OCI-LY3 (cell line): ENCODE measurements at regions not wholly inside any gene's neighbourhood (a gene's known extent, or its start where the extent isn't known, plus 50 kb on each side); places are given as distances from the start of the nearest gene placed in this dataset.
A peak's percentile ranks its signal among the peaks of the same experiment; 100 is the strongest.

Experiments used
- H2AFZ ChIP-seq: fragments of 200-600, 300-600 bp; shearing (Covaris generic); 2 replicates; pipeline ENCODE4 v1.6.0; 2014; ENCODE audit warnings: antibody characterized with exemption, low read depth, low read length
- H3K27ac ChIP-seq: fragments of 200-600, 300-600 bp; sonication (generic); 2 replicates; pipeline ENCODE4 v1.5.1; 2014; ENCODE audit warnings: mild to moderate bottlenecking, low read length, moderate library complexity, mixed read lengths
- H3K27me3 ChIP-seq: fragments of 200-600, 300-600 bp; sonication (generic); 2 replicates; pipeline ENCODE4 v1.6.1; 2014; ENCODE audit warnings: low read depth, low read length, mixed read lengths
- H3K36me3 ChIP-seq: fragments of 200-600, 300-600 bp; sonication (generic); replicated peaks from 2 replicates; pipeline ENCODE3; 2014; ENCODE audit warnings: low read depth, low read length, mixed read lengths
- H3K4me1 ChIP-seq: fragments of 300-600, 200-600 bp; sonication (generic); 2 replicates; pipeline ENCODE4 v1.6.1; 2014; ENCODE audit warnings: low read length, mixed read lengths
- H3K4me2 ChIP-seq: fragments of 200-600, 300-600 bp; sonication (generic); 2 replicates; pipeline ENCODE4 v1.6.1; 2014; ENCODE audit warnings: low read length, mixed read lengths
- H3K4me3 ChIP-seq: fragments of 300-600, 200-600 bp; sonication (generic); 2 replicates; pipeline ENCODE4 v1.5.1; 2014; ENCODE audit warnings: antibody characterized with exemption, mild to moderate bottlenecking, low read length, moderate library complexity
- H3K79me2 ChIP-seq: fragments of 300-600, 200-600 bp; shearing (Covaris generic); 2 replicates; pipeline ENCODE4 v1.6.1; 2014; ENCODE audit warnings: mild to moderate bottlenecking, low read length, mixed read lengths
- H3K9ac ChIP-seq: fragments of 300-600, 200-600 bp; shearing (Covaris generic); 2 replicates; pipeline ENCODE4 v1.6.0; 2014; ENCODE audit warnings: mild to moderate bottlenecking, low read length, moderate library complexity
- H3K9me3 ChIP-seq: fragments of 200-600, 300-600 bp; shearing (Covaris generic); 2 replicates; pipeline ENCODE4 v1.6.1; 2014; ENCODE audit warnings: low read length, mixed read lengths; ENCODE audit not compliant: insufficient read depth
- H4K20me1 ChIP-seq: fragments of 200-600, 300-600 bp; sonication (generic); 2 replicates; pipeline ENCODE4 v1.6.1; 2016; ENCODE audit warnings: low read length, mixed read lengths; ENCODE audit not compliant: insufficient read depth
- EZH2phosphoT487 ChIP-seq: fragments of 200-600 bp; shearing (Covaris generic); IDR thresholded peaks from 2 replicates; pipeline ENCODE4 v1.6.1; 2018; ENCODE audit warnings: antibody characterized with exemption, mixed run types, low read depth
- TF ChIP-seq, protein P1 (sequence below): fragments of 200-600, 300-600 bp; sonication (generic); IDR thresholded peaks from 2 replicates; pipeline ENCODE4 v1.5.1; 2014; ENCODE audit warnings: antibody characterized with exemption, low read length, low read depth

DNA sequence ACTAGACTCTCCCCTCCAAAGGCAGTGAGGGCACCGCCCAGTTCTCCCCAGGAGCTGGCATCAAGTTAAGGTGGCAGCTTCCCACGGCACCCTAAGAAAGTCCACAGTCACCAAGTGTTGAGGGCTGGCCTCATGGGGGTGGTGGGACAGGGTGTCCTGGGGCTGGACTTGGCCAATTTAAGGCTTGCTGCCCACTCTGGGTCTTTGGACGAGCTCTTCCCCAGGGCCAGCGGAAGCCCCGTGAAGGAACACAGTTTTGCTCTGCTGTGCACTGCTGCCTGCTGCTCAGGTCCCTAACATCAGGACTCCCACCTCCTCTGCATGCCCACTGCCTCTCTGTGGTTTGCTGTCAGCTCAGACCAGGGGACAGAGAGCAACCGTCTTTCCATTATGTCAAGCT lies 57.3 kb upstream of the TMEM72 start:
- H3K79me2 ChIP-seq = no peaks in the 10 kb centered on the region
- no peak for TF ChIP-seq EZH2phosphoT487
- TF ChIP-seq, protein P1, sequence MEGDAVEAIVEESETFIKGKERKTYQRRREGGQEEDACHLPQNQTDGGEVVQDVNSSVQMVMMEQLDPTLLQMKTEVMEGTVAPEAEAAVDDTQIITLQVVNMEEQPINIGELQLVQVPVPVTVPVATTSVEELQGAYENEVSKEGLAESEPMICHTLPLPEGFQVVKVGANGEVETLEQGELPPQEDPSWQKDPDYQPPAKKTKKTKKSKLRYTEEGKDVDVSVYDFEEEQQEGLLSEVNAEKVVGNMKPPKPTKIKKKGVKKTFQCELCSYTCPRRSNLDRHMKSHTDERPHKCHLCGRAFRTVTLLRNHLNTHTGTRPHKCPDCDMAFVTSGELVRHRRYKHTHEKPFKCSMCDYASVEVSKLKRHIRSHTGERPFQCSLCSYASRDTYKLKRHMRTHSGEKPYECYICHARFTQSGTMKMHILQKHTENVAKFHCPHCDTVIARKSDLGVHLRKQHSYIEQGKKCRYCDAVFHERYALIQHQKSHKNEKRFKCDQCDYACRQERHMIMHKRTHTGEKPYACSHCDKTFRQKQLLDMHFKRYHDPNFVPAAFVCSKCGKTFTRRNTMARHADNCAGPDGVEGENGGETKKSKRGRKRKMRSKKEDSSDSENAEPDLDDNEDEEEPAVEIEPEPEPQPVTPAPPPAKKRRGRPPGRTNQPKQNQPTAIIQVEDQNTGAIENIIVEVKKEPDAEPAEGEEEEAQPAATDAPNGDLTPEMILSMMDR = no peak
- no peak overlapping the region for H3K4me3 ChIP-seq
- no peaks in the 10 kb centered on the region for H3K36me3 ChIP-seq
- H4K20me1 ChIP-seq = no peaks in the 10 kb centered on the region
- no peak overlapping the region for H3K27ac ChIP-seq
- H2AFZ ChIP-seq = no peak overlapping the region
- H3K4me1 ChIP-seq = no peaks in the 10 kb centered on the region
- H3K27me3 ChIP-seq = no peaks in the 10 kb centered on the region
- no peaks in the 10 kb centered on the region for H3K9me3 ChIP-seq
- H3K4me2 ChIP-seq = no peak overlapping the region
- H3K9ac ChIP-seq = no peak overlapping the region

DNA sequence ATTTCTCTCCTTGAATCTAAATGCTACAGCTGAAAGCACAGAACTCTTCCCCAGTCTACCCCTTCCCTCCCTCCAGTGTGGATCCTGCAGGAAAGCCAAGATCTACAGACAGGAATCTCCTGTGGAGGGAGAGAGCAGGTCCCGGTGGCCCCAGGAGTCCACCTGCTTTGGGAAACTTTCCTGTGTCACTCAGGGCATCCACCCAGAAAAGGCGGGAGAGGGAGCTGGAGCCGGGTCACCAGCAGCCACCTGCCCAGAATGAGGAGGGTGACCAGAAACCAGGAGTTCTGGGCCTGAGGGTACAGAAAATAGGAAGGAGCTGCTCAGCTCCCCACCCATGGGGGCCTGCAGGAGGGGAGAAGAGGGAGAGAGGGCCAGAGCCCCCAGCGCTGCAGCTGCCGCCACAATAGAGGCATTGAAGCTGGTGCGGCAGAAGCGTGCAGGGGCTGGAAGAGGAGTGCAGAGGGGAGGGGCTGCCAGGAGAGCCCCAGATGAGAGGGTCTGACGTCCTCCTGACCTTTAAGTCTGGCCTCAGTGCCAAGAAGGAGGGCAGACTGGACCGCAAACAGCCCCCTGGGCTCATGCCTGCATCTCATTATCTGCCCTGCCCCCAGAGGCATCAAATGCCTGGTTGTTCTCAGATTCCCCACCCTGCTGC lies 56.3 kb upstream of the TMEM72 start:
- TF ChIP-seq, protein P1 = no peak
- no peak for TF ChIP-seq EZH2phosphoT487

DNA sequence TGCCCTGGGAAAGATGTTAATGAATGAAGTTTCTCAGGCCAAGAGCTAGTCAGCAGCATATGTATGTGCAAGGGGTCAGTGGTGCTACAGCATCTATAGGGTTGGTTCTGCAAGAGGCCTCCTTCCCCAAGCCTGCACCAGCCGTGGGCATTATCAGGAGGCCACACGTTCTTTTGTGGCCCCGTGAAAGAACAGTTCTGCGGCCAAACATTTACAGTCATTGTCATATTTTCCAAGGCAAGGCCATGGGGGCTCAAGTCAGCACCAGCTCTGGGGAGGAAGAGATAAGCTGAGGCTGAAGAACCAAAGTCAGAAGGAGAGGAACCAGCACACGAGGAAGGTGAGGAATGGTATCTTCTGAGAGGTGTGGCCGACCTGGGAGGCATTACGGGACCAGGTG lies 54.4 kb upstream of the TMEM72 start:
- H3K9ac ChIP-seq = no peak overlapping the region
- no peaks in the 10 kb centered on the region for H4K20me1 ChIP-seq
- no peak overlapping the region for H3K4me2 ChIP-seq
- H3K27me3 ChIP-seq = no peaks in the 10 kb centered on the region
- H3K36me3 ChIP-seq = no peaks in the 10 kb centered on the region
- H3K79me2 ChIP-seq = no peaks in the 10 kb centered on the region
- H3K4me3 ChIP-seq = no peak overlapping the region
- H3K4me1 ChIP-seq = no peaks in the 10 kb centered on the region
- H2AFZ ChIP-seq = no peak overlapping the region
- TF ChIP-seq EZH2phosphoT487 = no peak
- TF ChIP-seq, protein P1 = no peak
- no peaks in the 10 kb centered on the region for H3K9me3 ChIP-seq
- no peak overlapping the region for H3K27ac ChIP-seq

More for the DNA sequence above, 56.3 kb upstream of the TMEM72 start:
- Histone ChIP-seq H3K4me1 (no peaks in the 10 kb centered on the region), H3K79me2 (no peaks in the 10 kb centered on the region), H3K27ac (no peak overlapping the region), H3K9me3 (no peaks in the 10 kb centered on the region), H3K36me3 (no peaks in the 10 kb centered on the region), H3K9ac (no peak overlapping the region), H3K4me2 (no peak overlapping the region), H4K20me1 (no peaks in the 10 kb centered on the region), H2AFZ (no peak overlapping the region), H3K27me3 (no peaks in the 10 kb centered on the region), H3K4me3 (no peak overlapping the region)

DNA sequence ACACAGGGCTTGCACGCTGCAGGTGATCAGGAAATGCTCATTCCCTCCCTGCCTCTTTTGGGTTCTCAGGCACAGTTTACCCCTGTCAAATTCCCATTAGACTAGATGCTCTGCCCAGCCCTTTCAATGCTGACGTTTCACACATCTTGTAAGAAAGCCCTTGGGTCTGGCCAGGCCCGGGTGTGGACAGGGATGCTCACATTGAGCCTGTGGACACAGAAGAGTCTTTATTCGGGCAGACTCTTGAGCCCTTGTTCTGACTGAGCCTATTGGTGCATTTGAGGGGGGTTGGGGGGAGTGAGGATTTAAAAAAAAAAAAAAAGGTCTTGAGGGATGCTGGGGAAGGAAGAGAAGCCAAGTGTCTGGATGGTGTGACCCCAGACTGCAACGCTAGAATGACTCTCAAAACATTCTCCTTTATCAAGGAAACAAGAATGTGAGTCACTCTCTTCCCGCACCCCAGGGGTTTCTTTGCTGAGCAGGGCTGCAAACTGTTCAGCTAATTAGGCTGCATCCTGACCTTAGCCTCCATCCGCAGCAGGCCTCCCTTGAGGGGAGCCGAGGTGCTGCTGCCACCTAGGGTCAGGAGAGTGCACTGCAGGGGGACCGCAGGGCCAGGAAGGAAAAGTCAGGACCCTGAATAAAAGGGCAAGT lies 53.6 kb upstream of the TMEM72 start:
- no peak overlapping the region for H3K4me3 ChIP-seq
- H3K9ac ChIP-seq = no peak overlapping the region
- H3K4me1 ChIP-seq = no peaks in the 10 kb centered on the region
- no peak overlapping the region for H3K27ac ChIP-seq
- H4K20me1 ChIP-seq = no peaks in the 10 kb centered on the region
- H3K79me2 ChIP-seq = no peaks in the 10 kb centered on the region
- no peak overlapping the region for H3K4me2 ChIP-seq
- no peaks in the 10 kb centered on the region for H3K36me3 ChIP-seq
- H2AFZ ChIP-seq = no peak overlapping the region
- H3K9me3 ChIP-seq = no peaks in the 10 kb centered on the region
- H3K27me3 ChIP-seq = no peaks in the 10 kb centered on the region
- TF ChIP-seq, protein P1 = peak; percentile 84
- TF ChIP-seq EZH2phosphoT487 = no peak
